ENCODE measurements at regions not wholly inside any gene's neighbourhood (a gene's known extent, or its start where the extent isn't known, plus 50 kb on each side); places are given as distances from the start of the nearest gene placed in this dataset.

DNA sequence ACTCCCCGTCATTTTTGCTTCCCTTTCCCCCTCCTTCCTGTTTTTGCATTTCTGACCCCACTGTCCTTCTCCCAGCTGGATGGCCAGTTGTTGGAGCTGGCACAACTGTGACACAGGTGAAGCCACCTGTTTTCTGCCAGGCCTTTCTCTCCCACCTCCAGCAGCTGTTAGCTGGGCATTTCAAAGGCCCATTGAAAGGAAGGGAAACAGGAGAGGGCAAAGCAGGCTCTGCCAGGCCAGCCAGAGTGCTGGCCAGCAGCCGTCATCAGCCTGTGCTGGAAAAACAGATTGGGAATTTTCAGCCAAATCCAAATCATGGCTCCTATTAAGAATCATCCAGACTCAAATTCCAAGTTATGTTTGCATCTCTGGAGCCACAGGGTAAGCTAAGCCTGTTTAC is 155.2 kb upstream of the C2CD4B start:
- no peak for DNase-seq (ENCODE audit: low read depth in 2 of 2)
- Histone ChIP-seq H3K9ac (ENCODE audit: insufficient read depth, low read length) (no peak overlapping the region), H3K4me3 (replicated peaks in 1 of 4; ENCODE audit: control extremely low read depth in 1 of 4, insufficient read depth in 1 of 4, low read depth in 3 of 4, low read length in 4 of 4) (no peak overlapping the region), H3K27ac (ENCODE audit: insufficient read depth, low read length) (no peak overlapping the region), H4K20me1 (ENCODE audit: control insufficient read depth, extremely low read depth, insufficient read depth, low read length) (no peaks in the 10 kb centered on the region), H2AFZ (ENCODE audit: low read length) (no peak overlapping the region), H3K4me2 (ENCODE audit: extremely low read depth, insufficient read depth, low read length) (no peak overlapping the region), H3K27me3 (ENCODE audit: control insufficient read depth, insufficient read depth, low read length) (peaks cover 2% of the 10 kb centered on the region), H3K36me3 (ENCODE audit: control insufficient read depth, insufficient read depth, low read length) (no peaks in the 10 kb centered on the region), H3K9me3 (ENCODE audit: control insufficient read depth, insufficient read depth, low read depth, low read length) (no peaks in the 10 kb centered on the region), H3K79me2 (ENCODE audit: control insufficient read depth, insufficient read depth, low read length) (no peaks in the 10 kb centered on the region), H3K4me1 (ENCODE audit: control insufficient read depth, extremely low read depth, insufficient read depth, low read length) (no peaks in the 10 kb centered on the region)
- TF ChIP-seq, protein P1, sequence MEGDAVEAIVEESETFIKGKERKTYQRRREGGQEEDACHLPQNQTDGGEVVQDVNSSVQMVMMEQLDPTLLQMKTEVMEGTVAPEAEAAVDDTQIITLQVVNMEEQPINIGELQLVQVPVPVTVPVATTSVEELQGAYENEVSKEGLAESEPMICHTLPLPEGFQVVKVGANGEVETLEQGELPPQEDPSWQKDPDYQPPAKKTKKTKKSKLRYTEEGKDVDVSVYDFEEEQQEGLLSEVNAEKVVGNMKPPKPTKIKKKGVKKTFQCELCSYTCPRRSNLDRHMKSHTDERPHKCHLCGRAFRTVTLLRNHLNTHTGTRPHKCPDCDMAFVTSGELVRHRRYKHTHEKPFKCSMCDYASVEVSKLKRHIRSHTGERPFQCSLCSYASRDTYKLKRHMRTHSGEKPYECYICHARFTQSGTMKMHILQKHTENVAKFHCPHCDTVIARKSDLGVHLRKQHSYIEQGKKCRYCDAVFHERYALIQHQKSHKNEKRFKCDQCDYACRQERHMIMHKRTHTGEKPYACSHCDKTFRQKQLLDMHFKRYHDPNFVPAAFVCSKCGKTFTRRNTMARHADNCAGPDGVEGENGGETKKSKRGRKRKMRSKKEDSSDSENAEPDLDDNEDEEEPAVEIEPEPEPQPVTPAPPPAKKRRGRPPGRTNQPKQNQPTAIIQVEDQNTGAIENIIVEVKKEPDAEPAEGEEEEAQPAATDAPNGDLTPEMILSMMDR (conservative IDR thresholded peaks at IDR 0.05 in 1 of 2, IDR thresholded peaks at IDR 0.05 in 1 of 2; ENCODE audit: low read depth in 1 of 2, low read length in 2 of 2) = no peak
- no peak for TF ChIP-seq EZH2 (IDR thresholded peaks at IDR 0.05; ENCODE audit: low read length, missing control alignments)

DNA sequence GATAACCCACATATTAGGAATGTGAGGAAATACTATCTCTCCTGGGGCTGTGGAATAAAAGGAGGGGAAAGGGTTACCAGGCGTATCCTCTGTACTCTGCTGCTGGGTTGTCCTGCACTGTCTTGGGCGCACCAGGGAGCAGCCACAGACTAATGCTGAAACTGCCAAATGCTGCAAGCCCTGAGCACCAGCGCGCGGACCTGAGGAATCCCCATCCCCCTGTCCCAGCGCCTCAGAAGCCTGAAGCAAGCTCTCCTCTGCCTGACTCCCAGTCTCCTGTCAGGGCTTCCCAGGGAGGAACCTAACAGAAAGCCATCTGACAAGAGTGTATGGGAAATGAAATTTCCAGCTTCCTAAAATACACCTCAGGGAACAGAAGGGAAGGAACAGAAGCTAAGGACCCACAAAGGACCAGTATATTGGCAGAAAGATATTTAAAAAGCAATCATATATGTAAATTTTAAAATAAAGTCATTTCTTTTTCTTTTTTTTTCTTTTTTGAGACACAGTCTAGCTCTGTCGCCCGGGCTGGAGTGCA is 158.3 kb upstream of the C2CD4B start:
- Histone ChIP-seq H3K9ac (ENCODE audit: insufficient read depth, low read length) (no peak overlapping the region), H3K79me2 (ENCODE audit: control insufficient read depth, insufficient read depth, low read length) (no peaks in the 10 kb centered on the region), H3K36me3 (ENCODE audit: control insufficient read depth, insufficient read depth, low read length) (no peaks in the 10 kb centered on the region), H4K20me1 (ENCODE audit: control insufficient read depth, extremely low read depth, insufficient read depth, low read length) (no peaks in the 10 kb centered on the region), H3K9me3 (ENCODE audit: control insufficient read depth, insufficient read depth, low read depth, low read length) (no peaks in the 10 kb centered on the region), H3K27me3 (ENCODE audit: control insufficient read depth, insufficient read depth, low read length) (peaks cover 3% of the 10 kb centered on the region), H2AFZ (ENCODE audit: low read length) (no peak overlapping the region), H3K27ac (ENCODE audit: insufficient read depth, low read length) (no peak overlapping the region), H3K4me3 (replicated peaks in 1 of 4; ENCODE audit: control extremely low read depth in 1 of 4, insufficient read depth in 1 of 4, low read depth in 3 of 4, low read length in 4 of 4) (no peak overlapping the region), H3K4me1 (ENCODE audit: control insufficient read depth, extremely low read depth, insufficient read depth, low read length) (no peaks in the 10 kb centered on the region), H3K4me2 (ENCODE audit: extremely low read depth, insufficient read depth, low read length) (no peak overlapping the region)
- no peak for DNase-seq (ENCODE audit: low read depth in 2 of 2)
- no peak for TF ChIP-seq EZH2 (IDR thresholded peaks at IDR 0.05; ENCODE audit: low read length, missing control alignments)
- TF ChIP-seq, protein P1 (conservative IDR thresholded peaks at IDR 0.05 in 1 of 2, IDR thresholded peaks at IDR 0.05 in 1 of 2; ENCODE audit: low read depth in 1 of 2, low read length in 2 of 2) = no peak

DNA sequence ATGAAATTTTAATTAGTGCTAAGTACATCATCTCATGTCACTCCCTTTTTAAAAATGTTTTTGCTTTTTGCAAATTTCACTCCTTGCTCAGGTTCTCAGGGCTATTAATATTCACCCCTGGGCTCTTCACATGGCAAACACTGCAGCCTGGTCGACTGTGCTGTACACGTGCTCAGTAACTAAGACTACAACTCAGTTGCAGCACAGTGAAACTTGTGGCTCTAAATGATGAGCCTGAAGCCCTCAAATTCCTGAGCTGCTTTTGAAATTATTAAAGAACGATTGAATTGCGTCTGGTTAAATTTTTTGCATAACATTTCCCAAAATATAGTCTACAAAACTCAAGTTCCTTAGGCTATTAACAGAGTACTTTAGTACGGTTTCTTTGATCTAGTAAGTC is 159.3 kb upstream of the C2CD4B start:
- no peaks in the 10 kb centered on the region for H3K36me3 ChIP-seq (ENCODE audit: control insufficient read depth, insufficient read depth, low read length)
- H3K27me3 ChIP-seq (ENCODE audit: control insufficient read depth, insufficient read depth, low read length) = peaks cover 3% of the 10 kb centered on the region
- no peaks in the 10 kb centered on the region for H3K9me3 ChIP-seq (ENCODE audit: control insufficient read depth, insufficient read depth, low read depth, low read length)
- no peak overlapping the region for H3K4me2 ChIP-seq (ENCODE audit: extremely low read depth, insufficient read depth, low read length)
- TF ChIP-seq, protein P1 (conservative IDR thresholded peaks at IDR 0.05 in 1 of 2, IDR thresholded peaks at IDR 0.05 in 1 of 2; ENCODE audit: low read depth in 1 of 2, low read length in 2 of 2) = no peak
- no peak for TF ChIP-seq EZH2 (IDR thresholded peaks at IDR 0.05; ENCODE audit: low read length, missing control alignments)
- no peak overlapping the region for H3K4me3 ChIP-seq (replicated peaks in 1 of 4; ENCODE audit: control extremely low read depth in 1 of 4, insufficient read depth in 1 of 4, low read depth in 3 of 4, low read length in 4 of 4)
- H2AFZ ChIP-seq (ENCODE audit: low read length) = no peak overlapping the region
- H4K20me1 ChIP-seq (ENCODE audit: control insufficient read depth, extremely low read depth, insufficient read depth, low read length) = no peaks in the 10 kb centered on the region
- H3K27ac ChIP-seq (ENCODE audit: insufficient read depth, low read length) = no peak overlapping the region
- H3K9ac ChIP-seq (ENCODE audit: insufficient read depth, low read length) = no peak overlapping the region
- no peaks in the 10 kb centered on the region for H3K4me1 ChIP-seq (ENCODE audit: control insufficient read depth, extremely low read depth, insufficient read depth, low read length)
- DNase-seq (ENCODE audit: low read depth in 2 of 2) = peak in 1 of 2 donors; percentile 27
- no peaks in the 10 kb centered on the region for H3K79me2 ChIP-seq (ENCODE audit: control insufficient read depth, insufficient read depth, low read length)

Measured in fibroblast of lung (primary cell).